Tongue (tissue), 2 donors: ENCODE measurements at regions not wholly inside any gene's neighbourhood (a gene's known extent, or its start where the extent isn't known, plus 50 kb on each side); places are given as distances from the start of the nearest gene placed in this dataset. TPM values are rescaled to one million over a fixed set of nuclear protein-coding genes. Genes with fewer than 3 reads are reported as not detected.

Source experiments
- DNase-seq: peaks from one replicate; pipeline ENCODE4 v3.0.0-alpha.2; 2015
- small RNA-seq: library from RNA; depleted of rRNA; stranded (forward); fragments of <200 nt; gene quantifications from one replicate; pipeline ENCODE3, GENCODE V24; 2014; ENCODE audit warnings: low replicate concordance

DNA sequence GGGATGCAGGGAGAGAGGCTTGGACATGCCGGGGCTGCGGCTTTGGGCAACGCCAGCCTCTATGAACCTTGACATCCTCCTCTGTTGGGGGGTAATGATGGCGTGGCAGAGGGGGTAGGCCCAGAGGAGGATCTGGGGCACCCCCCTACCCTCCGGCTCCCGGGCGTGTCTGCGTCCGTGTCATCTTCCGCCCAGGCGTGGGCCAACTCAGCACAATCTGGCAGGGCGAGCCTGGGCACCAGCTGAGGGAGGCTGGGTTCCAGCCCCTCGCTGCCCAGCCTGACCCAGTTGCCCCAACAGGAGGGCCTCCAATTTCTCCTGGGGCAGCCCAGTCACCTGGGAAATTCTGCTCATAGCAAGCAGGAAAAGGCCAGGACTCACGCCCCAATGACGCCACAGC is 62.9 kb upstream of the IL17B start:
- no peak for DNase-seq

DNA sequence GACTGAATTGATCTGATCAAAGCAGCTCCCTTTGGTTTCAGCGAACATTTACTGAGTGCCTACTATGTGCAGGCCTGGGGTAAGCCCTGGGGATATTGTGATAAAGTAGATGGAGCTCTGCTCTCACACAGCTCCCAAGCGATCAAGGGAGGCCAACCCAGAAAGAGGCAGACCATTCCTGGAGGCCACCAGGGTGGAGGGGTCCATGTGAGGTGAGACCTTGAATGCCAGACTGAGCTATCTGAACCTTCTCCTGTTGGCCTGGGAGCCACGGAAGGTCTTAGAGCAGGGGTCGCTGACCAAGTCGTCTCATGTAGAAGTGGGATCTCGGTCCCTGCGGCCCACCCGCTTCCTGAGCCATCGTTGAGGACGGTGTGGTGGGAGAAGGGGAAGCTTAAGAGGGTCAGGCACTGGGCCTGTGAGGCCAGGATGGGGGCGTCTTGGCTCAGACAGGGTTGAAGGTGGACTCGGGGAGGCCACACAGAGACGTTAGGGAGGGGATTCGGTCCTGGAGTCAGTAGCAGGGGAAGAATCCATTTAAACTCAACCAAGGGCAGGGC is 62.2 kb upstream of the IL17B start:
- no peak for DNase-seq

DNA sequence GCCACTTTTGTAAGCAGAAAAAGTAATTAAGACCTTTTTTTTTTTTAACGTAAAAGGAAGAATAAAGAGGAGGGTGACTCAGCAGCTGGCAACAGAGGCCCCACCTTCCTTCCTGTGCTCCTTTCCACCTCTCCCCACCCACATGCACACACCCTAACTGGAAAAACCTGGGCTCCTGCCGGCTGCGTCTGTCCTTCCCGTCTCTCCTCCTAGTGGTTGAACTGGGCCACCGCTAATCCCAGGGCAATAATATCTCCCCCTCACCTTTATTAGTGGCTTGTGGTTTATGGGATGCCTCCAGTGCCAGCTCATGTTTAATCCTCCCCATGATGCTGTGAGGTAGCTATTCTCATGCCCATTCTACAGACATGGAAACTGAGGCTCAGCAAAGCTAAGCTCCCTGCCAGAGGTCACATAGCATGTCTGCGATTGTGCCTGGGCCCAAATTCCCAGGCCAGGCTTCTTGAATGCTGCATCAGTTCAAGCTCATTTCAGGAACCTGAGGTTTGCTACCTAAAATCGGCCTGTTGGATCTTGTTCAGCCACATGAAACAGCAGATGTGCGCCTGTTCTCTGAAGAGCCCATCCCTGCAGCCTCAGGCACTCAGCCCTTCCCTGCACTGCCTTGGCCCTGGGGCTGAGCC is 60.9 kb upstream of the IL17B start:
- DNase-seq: peak; percentile 53

DNA sequence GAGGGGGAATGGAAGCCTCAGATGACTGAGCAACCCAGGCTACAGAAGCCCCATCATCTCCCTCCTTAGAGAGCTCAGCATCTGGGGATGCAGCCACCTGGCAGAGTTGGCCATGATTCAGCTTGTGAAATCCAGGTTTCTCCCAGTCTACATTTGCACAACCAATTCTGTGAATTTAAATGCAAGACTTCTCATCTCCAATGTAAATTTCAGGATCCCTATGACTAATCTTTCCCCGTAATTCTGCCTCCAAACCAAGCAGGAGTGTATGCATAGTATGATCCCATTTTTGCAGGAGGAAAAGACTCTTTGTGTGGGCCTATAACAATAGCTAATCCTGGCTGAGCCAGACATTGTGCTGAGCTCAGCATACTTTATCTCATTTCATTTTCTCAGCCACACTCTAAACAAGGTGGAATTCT is 59.6 kb upstream of the IL17B start:
- no peak for DNase-seq

DNA sequence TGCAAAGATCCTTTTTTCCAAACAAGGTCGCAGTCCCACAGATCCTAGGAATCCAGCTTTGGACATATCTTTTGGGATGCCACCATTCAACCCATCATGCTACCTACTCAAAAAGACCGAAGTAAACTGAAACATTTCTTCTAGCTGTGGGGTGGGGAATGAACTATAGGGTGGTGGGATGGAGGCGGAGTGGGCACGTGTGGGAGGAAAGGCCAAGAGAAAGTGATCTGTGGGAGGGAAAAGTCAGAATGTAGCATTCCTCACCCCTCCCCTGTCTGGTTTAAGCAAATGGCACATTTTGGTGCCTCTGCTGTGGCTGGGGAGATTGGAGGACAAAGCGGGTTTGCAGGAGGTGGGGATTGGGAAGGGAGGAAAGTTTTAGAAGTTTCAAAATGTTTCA is 59.2 kb upstream of the IL17B start:
- no peak for DNase-seq

DNA sequence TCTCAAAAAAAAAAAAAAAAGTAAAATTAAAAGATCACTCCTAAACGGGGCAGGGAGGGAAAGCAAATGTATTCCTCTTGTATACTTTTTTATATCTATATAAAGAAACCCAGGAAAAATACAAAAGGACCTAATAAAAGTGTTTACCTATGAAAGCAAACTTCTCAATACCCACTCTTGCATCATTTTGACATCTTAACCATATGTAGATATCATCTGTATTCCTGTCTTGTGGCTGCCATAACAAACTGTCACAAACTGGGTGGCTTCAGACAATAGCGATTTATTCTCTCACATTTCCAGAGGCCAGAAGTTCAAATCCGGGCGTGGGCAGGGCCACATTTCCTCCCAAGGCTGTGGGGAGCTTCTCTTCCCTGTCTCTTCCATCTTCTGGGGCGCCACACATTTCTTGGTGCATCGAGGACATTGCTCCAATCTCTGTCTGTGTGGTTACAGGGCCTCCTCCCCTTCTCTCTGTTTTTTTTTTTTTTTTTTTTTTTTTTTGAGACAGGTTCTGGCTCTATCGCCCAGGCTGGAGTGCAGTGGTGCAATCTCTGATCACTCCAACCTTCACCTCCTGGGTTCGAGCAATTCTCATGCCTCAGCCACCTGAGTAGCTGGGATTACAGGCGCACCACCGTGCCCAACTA is 58.4 kb upstream of the IL17B start:
- no peak for DNase-seq

DNA sequence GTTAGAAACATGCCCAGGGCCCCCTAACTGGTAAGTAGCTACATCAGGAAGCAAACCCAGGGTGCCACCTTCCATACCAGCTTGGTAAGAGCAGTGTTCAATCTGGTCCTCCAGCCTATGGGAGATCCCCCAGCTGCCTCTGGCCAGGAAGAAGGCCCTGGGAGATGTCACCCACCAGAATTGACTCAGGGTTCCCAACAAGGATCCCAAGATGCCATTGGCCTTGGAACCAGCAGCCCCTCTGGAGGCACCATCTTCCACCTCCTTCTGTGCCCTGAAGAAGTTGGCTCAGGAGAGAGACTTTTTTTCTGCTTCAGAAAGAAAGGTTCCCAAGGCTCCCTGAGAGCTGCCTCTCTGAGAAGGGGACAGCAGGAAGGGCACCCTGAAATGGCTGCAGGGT is 56.6 kb upstream of the IL17B start:
- DNase-seq: no peak

DNA sequence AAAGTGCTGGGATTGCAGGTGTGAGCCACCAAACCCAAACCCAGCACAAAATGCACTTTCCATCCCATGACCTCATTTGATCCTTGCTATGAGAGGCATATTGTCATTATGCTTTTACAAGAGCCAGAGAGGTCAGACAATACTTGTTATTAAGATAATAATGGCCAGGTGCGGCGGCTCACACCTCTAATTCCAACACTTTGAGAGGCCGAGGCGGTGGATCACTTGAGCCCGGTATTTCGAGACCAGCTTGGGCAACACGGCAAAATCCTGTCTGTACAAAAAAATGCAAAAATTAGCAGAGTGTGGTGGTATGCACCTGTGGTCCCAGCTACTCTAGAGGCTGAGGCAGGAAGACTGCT is 55.9 kb upstream of the IL17B start:
- no peak for DNase-seq

DNA sequence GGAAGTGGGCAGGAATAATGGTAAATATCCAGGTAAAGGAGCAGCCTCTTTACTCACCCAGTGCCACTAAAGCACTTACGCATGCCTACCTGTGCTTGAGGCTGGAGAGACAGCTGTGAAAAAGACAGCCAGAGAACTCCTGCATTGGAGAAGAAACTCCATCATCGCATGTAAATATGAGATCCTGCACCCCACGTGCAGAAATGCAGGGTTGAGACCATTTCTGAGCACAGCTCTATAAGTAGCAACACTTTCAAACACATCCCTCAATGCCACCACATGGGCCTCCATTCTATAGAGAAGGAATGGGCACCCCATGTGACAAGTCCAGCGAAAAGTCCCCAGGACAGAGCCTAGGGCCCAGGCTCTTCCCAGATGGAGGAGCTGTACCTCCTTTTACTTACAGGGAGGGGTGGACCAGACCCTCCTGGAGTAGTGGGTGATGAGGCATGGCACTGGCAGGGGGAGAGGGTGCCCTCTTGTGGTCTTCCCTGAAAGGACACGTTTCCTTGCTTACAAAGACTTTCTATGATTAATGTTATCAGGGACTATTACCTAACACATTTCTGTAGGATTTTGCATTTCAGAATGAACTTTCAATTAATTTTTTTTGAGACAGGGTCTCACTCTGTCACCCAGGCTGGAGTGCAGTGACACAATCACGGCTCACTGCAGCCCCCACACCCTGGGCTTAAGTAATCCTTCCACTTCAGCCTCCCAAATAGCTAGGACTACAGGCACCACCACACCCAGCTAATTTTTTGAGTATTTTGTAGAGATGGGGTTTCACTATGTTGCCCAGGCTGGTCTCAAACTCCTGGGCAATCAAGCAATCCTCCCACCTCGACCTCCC is 55.3 kb upstream of the IL17B start:
- DNase-seq: peak; percentile 82

DNA sequence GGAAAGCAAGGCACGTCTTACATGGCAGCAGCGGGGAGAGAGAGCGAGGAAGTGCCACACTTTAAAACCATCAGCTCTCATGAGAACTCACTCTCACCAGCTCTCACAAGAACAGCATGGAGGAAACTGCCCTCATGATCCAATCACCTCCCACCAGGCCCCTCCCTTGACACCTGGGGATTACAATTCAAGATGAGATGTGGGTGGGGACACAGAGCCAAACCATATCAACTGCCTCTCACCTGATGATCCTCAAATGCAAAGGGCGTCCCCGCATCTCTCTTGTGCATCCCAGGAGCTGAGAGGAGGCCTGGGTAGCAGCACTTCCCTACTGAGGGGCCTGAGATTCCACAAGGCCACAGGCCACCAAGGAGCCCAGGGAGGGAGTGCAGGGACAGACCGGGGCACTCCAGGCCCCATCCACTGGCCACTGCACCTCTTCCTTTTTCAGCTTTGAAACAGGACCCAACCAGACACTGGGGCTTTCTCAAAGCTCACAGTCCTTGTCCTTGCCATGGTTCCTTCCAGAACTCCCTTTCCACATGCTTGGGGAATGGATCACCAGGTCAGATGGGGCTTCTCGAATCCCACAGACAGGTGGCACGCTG is 54.5 kb upstream of the IL17B start:
- DNase-seq: no peak

DNA sequence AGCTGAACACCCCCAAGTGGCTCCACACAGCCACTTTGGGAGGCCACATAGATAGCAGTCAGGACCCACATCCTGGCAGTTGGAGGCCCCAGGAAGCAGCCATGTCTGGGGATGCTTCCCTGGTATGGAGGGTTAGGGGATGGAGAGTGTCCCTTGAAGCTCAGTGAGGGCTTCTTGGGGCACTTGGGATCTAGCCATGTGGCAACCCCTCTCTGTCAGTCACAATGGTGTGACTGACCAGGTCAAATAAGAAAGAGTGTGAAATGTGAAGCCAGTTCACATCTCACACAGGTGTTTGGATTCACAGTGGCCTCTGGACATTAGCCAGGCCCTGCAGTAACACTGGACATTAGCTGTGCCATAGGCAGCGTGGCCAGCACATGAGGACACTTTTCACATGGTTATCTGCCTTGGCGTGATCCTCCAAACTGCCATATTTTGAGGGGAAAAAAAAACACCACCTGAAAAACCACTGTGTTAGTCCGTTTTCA is 53.9 kb upstream of the IL17B start:
- DNase-seq: no peak

DNA sequence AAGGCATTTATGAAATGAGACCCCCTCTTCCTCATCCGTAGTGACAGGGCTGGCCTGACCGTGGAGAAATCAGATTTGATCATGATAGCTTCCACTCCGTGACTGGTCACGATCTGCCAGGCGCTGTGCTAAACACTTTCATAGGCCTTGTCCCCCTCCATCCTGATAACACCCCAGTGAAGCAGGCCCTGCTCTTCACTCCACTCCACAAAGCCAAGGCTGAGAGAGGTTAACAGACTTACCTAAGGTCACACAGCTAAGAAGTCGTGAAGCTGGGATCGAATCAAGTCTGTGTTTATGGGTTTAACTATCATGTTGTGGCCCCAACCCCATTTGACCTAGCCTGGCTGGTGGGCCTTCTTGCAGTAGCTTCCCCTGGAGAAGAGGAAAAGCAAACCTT is 53.3 kb upstream of the IL17B start:
- DNase-seq: no peak

DNA sequence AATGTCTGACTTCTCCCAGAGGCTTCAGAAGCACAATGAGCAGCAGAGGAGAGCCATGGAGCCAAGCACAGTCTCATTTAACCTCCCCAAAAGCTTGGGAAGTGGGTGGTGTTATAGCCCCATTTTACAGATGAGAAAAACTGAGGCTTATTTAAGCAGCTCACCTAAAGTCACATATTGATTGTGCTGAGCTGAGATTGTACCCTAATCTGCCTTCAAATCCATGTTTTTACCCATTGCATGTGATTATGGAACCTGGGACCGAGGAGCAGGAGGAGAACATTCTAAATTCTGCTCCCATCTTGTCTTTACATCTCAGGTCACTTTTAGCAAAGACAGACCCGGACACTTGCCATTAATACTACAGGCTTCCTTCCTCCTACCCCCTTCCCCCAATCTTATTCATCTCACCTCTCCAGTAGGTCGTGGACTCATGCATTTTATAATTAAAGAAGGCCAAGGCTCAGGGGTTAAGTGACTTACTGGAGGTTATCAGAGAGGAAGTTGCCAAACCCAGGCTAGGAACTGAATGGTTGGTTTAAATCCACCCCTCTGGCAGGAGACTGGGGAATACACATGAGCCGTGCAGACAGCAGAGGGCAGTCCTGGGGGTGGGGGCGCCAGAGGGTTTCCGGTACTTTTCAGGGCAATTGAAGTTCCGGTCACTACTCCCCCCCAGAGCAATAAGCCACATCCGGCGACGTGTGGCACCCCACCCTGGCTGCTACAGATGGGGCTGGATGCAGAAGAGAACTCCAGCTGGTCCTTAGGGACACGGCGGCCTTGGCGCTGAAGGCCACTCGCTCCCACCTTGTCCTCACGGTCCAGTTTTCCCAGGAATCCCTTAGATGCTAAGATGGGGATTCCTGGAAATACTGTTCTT is 51.0 kb upstream of the IL17B start:
- no peak for DNase-seq

Small RNA genes in the stretch of these regions (small RNA-seq; reads per million reads assigned to genes)
- not detected for gene MIR145
